ENCODE measurements at regions not wholly inside any gene's neighbourhood (a gene's known extent, or its start where the extent isn't known, plus 50 kb on each side); places are given as distances from the start of the nearest gene placed in this dataset.

DNA sequence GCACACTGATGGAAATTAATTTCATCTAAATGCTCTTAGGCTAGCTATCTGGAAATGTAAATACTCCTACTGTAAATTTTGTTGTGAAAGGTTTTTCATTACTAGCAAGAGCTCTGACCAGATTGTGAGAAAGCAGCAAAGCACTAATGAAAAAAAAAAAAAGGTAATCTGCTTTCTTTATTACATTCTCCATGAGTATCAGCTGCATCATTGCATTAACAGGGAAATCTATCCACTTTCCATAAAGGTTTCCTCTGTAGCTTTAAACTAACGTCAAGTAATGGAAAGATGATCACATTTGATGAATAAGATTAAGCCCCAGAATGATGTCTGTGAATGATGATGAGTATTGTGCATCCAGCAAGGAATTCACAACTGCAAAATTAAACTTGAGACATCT, 790.6 kb upstream of the TYRP1 start:
- TF ChIP-seq CHD1 (IDR thresholded peaks at IDR 0.05; ENCODE audit: low read depth, low read length): no peak
- TF ChIP-seq RFX5 (IDR thresholded peaks at IDR 0.05; ENCODE audit: low read depth, low read length): no peak
- TF ChIP-seq POLR2A (IDR thresholded peaks at IDR 0.05; ENCODE audit: low read depth, low read length): no peak
- TF ChIP-seq SMC3 (IDR thresholded peaks at IDR 0.05; ENCODE audit: low read depth, low read length): no peak
- TF ChIP-seq RAD21 (IDR thresholded peaks at IDR 0.05; ENCODE audit: low read length): no peak
- TF ChIP-seq BHLHE40 (IDR thresholded peaks at IDR 0.05; ENCODE audit: low read depth, low read length): no peak
- no peak for TF ChIP-seq CEBPB (IDR thresholded peaks at IDR 0.05; ENCODE audit: low read depth, low read length)
- TF ChIP-seq, protein P1, sequence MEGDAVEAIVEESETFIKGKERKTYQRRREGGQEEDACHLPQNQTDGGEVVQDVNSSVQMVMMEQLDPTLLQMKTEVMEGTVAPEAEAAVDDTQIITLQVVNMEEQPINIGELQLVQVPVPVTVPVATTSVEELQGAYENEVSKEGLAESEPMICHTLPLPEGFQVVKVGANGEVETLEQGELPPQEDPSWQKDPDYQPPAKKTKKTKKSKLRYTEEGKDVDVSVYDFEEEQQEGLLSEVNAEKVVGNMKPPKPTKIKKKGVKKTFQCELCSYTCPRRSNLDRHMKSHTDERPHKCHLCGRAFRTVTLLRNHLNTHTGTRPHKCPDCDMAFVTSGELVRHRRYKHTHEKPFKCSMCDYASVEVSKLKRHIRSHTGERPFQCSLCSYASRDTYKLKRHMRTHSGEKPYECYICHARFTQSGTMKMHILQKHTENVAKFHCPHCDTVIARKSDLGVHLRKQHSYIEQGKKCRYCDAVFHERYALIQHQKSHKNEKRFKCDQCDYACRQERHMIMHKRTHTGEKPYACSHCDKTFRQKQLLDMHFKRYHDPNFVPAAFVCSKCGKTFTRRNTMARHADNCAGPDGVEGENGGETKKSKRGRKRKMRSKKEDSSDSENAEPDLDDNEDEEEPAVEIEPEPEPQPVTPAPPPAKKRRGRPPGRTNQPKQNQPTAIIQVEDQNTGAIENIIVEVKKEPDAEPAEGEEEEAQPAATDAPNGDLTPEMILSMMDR (conservative IDR thresholded peaks at IDR 0.05; ENCODE audit: low read depth, low read length): no peak
- no peak for TF ChIP-seq FOS (IDR thresholded peaks at IDR 0.05; ENCODE audit: low read depth, low read length)
- no peak for TF ChIP-seq MXI1 (IDR thresholded peaks at IDR 0.05; ENCODE audit: borderline replicate concordance, low read depth, low read length)
- TF ChIP-seq NFE2L2 (IDR thresholded peaks at IDR 0.05; ENCODE audit: low read depth, low read length): no peak
- TF ChIP-seq MAZ (IDR thresholded peaks at IDR 0.05; ENCODE audit: borderline replicate concordance, low read depth, low read length): no peak
- TF ChIP-seq MAFK (IDR thresholded peaks at IDR 0.05; ENCODE audit: low read depth, low read length): no peak
- TF ChIP-seq, protein P2, sequence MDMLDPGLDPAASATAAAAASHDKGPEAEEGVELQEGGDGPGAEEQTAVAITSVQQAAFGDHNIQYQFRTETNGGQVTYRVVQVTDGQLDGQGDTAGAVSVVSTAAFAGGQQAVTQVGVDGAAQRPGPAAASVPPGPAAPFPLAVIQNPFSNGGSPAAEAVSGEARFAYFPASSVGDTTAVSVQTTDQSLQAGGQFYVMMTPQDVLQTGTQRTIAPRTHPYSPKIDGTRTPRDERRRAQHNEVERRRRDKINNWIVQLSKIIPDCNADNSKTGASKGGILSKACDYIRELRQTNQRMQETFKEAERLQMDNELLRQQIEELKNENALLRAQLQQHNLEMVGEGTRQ (IDR thresholded peaks at IDR 0.05; ENCODE audit: low read depth, low read length): no peak
- no peak for TF ChIP-seq RCOR1 (IDR thresholded peaks at IDR 0.05; ENCODE audit: insufficient replicate concordance, low read length)
- TF ChIP-seq, protein P3, sequence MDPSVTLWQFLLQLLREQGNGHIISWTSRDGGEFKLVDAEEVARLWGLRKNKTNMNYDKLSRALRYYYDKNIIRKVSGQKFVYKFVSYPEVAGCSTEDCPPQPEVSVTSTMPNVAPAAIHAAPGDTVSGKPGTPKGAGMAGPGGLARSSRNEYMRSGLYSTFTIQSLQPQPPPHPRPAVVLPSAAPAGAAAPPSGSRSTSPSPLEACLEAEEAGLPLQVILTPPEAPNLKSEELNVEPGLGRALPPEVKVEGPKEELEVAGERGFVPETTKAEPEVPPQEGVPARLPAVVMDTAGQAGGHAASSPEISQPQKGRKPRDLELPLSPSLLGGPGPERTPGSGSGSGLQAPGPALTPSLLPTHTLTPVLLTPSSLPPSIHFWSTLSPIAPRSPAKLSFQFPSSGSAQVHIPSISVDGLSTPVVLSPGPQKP (IDR thresholded peaks at IDR 0.05; ENCODE audit: borderline replicate concordance, low read depth, low read length): no peak
- H4K20me1 ChIP-seq (ENCODE audit: insufficient read depth, low read length): no peaks in the 10 kb centered on the region
- no peak overlapping the region for H2BK20ac ChIP-seq (ENCODE audit: low read depth, low read length)
- no peak overlapping the region for H3K4me2 ChIP-seq (ENCODE audit: low read depth, low read length)
- no peaks in the 10 kb centered on the region for H3K9me1 ChIP-seq (ENCODE audit: insufficient read depth, low read length)
- dilution Hi-C loops (cut with HindIII; ENCODE audit: low sequenced_read_pairs, unreplicated experiment): no loop called here
- no peak overlapping the region for H3K4me3 ChIP-seq (ENCODE audit: insufficient read depth, low read depth, low read length)
- no peak overlapping the region for H2AK9ac ChIP-seq (replicated peaks; ENCODE audit: low read depth, low read length, poor library complexity)
- intact Hi-C loops (cut with micrococcal nuclease): no loop called here
- H2AK5ac ChIP-seq (ENCODE audit: low read depth, low read length): no peak overlapping the region
- H4K91ac ChIP-seq (ENCODE audit: insufficient read depth, low read depth, low read length): no peak overlapping the region
- no peak overlapping the region for H2AFZ ChIP-seq (replicated peaks; ENCODE audit: low read length, poor library complexity)
- H3K18ac ChIP-seq (ENCODE audit: low read depth, low read length): no peak overlapping the region
- BruUV-seq (replicated peaks): no TSS peak
- no peak overlapping the region for H2BK120ac ChIP-seq (ENCODE audit: low read depth, low read length)
- H3K9ac ChIP-seq (ENCODE audit: low read depth, low read length): no peak overlapping the region
- no peak overlapping the region for H4K5ac ChIP-seq (ENCODE audit: low read depth, low read length)
- no peaks in the 10 kb centered on the region for H3K79me1 ChIP-seq (ENCODE audit: low read depth in 1 of 2, low read length in 2 of 2)
- no peak overlapping the region for H4K8ac ChIP-seq (ENCODE audit: low read depth in 2 of 2, low read length in 2 of 2)
- H3K14ac ChIP-seq (replicated peaks; ENCODE audit: low read depth, low read length): no peak overlapping the region
- no peak overlapping the region for H2BK15ac ChIP-seq (ENCODE audit: low read depth, low read length)
- in situ Hi-C loops (cut with MboI; ENCODE audit: low sequenced_read_pairs): no loop called here
- ChIA-PET POLR2A (ENCODE audit: unreplicated experiment) (no interaction called here), CTCF (no interaction called here)
- no peak overlapping the region for H2BK5ac ChIP-seq (ENCODE audit: low read depth, low read length, poor library complexity, severe bottlenecking)
- no CpG with 5 or more reads among the region's 1 CpG for WGBS, 2 experiments (ENCODE audit: extremely low coverage in 2 of 2, insufficient read length in 1 of 2)
- no peak overlapping the region for H3K4ac ChIP-seq (ENCODE audit: low read depth, low read length)
- no peak overlapping the region for H3K56ac ChIP-seq (ENCODE audit: extremely low read depth, insufficient read depth, low read length)
- DNase-seq (no peak), ATAC-seq (ENCODE audit: low read depth) (no peak)
- H3K36me3 ChIP-seq (ENCODE audit: control insufficient read depth, insufficient read depth, low read length): no peaks in the 10 kb centered on the region
- H3K27me3 ChIP-seq (ENCODE audit: control insufficient read depth, insufficient read depth, low read length): no peaks in the 10 kb centered on the region
- H3K9me3 ChIP-seq (ENCODE audit: control insufficient read depth, insufficient read depth, low read length): no peaks in the 10 kb centered on the region
- H3K23ac ChIP-seq (ENCODE audit: low read depth, low read length): no peak overlapping the region
- H3K4me1 ChIP-seq (ENCODE audit: control insufficient read depth, insufficient read depth, low read length): no peaks in the 10 kb centered on the region
- H3K27ac ChIP-seq (ENCODE audit: insufficient read depth, low read length): no peak overlapping the region

All from IMR-90 (cell line).